Peyer's patch (tissue), 4 donors: ENCODE measurements at regions not wholly inside any gene's neighbourhood (a gene's known extent, or its start where the extent isn't known, plus 50 kb on each side); places are given as distances from the start of the nearest gene placed in this dataset.

Experiments used
- CTCF ChIP-seq, 6 experiments: fragments of 450-650 bp in 4 of 6; fragments of 200-600 bp in 2 of 6; sonication (generic) in 1 of 6; IDR thresholded peaks; one replicate each; pipeline ENCODE4 v1.5.1; 2017 to 2019; ENCODE audit warnings: antibody characterized with exemption in 6 of 6, mild to moderate bottlenecking in 3 of 6, moderate library complexity in 1 of 6
- POLR2A ChIP-seq, 2 donors: fragments of 450-650 bp; IDR thresholded peaks; one replicate each; pipeline ENCODE4 v1.5.1; 2017; ENCODE audit warnings: antibody characterized with exemption in 2 of 2, mild to moderate bottlenecking in 2 of 2, moderate library complexity in 2 of 2

- TF ChIP-seq CTCF (IDR thresholded peaks at IDR 0.05) (no peak), POLR2A (IDR thresholded peaks at IDR 0.05) (no peak)
Measured at GRCh38 chr3:148235566-148235965, 462.1 kb upstream of the AGTR1 start.
